ENCODE measurements at regions not wholly inside any gene's neighbourhood (a gene's known extent, or its start where the extent isn't known, plus 50 kb on each side); places are given as distances from the start of the nearest gene placed in this dataset.
"Not testable (repeated sequence)": the region's sequence is repeated elsewhere in the genome, so short reads cannot be mapped to it uniquely, and the experiment has no call there.

DNA sequence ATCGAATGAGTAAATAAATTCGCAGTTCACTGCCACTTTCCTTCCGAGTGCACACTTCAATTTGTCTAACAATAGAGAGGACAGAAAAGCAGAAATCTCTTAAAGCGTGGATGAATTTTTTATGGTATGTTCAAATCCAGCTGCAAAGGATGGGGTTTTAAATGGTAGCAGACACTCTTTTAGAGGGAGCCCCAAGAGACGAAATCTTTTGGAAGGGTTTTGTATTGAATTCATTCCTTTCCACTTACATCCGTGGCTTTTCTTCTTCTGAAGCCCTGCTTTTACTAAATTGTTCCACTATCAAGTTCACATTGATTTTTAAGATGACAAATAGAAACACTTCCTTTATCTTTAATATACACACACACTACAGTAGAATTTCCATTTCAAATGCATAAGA is 680.7 kb downstream of the NR4A2 start:
- no peak for DNase-seq

DNA sequence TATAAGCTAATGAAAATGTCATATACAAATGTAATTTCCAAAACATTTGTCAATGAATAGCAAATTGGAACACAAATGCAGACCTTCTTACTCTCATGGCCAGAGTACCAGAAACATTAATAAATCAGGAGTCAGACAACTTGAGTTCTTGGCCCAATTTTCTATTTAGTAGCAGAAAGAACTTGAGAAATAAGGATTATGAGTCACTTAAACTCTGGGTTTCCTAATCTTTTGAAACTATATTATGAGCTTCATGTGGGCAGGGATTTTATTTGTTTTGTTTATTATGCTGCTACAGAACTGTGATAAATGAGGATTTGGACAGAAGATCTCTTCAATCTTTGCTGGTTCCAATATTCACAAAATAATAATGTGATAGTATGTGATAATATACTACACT is 686.7 kb downstream of the NR4A2 start:
- DNase-seq, result no peak

DNA sequence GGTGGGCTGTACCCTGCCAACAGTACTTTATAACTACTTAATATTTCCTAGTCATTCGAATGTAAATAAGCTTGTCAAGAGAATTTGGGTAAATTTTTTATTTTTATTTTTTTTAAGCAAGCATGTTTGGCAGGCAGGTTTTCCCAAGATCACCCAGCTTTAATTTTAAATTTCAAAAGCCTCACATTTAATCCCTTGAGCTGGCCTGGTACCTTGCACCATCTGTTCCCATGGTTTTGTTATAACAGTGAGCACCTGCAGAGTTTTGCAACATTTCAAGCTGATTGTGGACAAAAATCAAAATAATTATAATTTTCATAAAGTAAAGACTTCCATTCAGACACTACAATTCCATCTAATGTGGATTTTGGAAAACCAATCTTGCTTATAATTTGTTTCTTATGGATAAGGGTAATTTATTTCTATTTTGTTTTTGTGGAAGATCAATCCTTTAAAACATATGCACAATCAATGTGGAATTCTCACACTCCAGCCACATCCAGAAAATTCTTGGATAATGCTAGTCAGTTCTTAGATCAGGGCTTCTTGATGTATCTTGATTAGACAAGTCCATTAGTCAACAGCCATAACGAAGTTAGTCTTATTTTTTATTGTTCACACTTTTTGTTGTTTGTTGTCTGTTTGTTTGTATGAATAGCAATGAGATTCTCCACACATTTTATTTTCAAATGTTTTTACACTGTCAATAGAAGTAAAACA is 689.3 kb downstream of the NR4A2 start:
- no peak for DNase-seq

- no peak for DNase-seq
Observed at GRCh38 chr2:155633887-155634570, 698.5 kb downstream of the NR4A2 start.

DNA sequence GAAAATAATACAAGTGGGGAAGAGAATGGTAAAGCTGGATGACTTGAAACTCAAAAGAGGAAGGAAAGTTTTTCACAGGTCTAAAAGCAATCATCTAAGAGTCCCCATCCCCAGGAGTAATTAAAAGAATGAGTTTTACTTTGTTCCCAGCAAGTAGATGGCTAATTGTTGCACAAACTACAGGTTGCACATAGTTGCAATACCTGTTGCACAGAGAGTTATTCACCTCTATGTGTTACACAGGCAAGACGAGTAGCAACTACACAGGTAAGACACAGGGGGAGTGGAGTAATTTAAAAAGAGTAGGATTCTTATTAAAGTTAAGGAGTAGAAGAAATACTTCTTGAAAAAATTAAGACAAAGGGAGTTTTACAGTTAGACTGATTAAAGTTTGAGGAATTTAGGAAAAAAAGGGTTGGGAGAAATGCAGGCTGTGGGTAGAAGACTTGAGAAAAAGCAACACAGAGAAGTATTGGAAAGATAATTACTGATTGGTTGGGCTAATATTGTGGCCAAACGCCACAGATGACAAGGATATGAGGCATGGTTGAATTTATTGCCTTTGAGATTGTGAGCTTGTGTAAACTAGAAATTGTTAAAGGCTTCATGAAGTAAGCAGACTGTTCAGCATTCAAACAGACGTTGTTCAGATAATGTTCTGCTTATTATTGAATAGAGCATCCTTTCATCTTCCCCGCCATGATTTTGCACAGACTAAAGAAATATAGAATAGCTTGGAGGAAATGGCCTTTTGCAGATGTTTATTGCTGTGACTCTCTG is 699.3 kb downstream of the NR4A2 start:
- no peak for DNase-seq

- DNase-seq, result no peak
Observed at GRCh38 chr2:155630760-155631159, 701.8 kb downstream of the NR4A2 start.

DNA sequence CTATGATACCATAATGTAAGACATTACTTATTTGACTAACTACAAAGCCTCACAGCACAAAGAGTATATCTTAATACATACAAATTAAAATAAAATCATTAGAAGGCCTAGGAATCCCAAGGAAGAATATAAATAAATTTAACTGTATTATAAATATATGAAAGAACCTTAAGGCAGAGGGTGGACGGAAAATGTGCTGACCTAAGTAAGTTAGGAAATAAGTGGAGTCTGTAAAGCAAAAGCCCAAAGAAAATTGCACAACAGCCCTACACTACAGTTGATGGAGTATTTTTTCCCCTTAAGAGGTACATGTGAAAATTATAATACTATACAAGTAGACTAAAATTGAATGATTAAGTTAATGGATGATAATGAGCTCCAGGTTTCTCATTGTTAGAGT is 710.1 kb downstream of the NR4A2 start:
- DNase-seq, result no peak

GRCh38 chr2:155600914-155601760 is 731.4 kb downstream of the NR4A2 start:
- DNase-seq, result no peak

DNA sequence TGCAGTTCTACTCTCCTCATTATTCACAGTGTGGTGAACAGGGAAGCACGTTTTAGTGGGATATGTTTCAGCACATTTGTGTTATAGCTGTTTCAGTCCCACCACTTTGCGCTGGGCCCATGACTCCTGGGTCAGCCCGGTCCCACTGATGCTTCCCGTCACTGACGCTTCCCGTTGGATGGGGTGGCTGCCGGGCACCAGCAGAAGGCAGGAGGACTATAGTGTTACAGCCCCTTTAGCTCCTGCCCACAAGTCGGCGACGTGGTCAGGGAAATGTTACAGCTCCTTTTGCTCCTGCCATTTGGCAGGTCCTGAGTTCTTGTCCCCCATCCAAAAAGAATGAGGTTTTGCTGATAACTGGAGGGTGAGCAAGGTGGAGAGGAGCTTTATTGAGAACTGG is 732.2 kb downstream of the NR4A2 start:
- no peak for DNase-seq

DNA sequence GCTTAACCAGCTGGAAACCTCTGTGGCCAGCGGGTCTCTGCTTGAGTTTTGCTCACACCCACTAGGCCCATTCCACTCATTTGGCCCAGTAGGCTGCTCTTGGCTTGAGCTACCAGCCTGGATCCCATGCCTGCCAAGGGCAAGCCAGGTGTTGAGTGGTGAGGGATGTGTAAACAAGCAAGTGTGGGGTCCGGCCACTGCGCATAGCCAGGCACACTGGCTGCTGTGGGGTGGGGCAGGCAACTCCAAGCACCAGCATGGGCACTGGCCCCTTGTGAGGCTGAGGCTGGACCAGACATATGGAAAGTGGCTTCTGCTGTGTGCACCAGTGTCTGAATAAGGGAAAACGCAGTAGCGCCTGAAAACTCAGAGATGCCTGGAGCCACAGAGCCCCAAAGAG is 732.7 kb downstream of the NR4A2 start:
- no peak for DNase-seq

DNA sequence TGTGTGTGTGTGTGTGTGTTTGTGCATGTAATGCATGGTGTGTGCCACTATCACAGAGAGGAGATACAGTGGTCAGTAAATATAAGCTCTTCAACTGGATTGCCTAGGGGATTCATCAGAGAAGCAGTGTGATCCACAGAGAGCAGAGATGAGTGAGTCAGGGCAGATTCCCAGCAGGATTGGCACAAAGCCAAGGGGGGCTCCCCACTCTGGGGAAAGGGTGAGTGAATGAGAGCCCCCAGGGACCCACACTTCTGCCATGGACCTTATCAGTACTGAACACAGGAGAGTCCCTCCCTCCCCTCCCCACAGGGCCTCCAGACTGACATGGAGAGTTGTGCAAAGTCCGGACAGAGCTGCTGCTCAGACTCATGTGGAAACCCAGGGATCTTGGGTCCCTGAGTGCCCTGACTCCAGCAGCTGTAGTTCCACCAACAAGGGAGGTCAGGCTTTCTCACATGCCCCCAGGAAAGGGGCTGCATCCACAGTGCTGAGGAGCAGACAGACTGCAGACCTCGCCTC is 748.8 kb downstream of the NR4A2 start:
- no peak for DNase-seq

DNA sequence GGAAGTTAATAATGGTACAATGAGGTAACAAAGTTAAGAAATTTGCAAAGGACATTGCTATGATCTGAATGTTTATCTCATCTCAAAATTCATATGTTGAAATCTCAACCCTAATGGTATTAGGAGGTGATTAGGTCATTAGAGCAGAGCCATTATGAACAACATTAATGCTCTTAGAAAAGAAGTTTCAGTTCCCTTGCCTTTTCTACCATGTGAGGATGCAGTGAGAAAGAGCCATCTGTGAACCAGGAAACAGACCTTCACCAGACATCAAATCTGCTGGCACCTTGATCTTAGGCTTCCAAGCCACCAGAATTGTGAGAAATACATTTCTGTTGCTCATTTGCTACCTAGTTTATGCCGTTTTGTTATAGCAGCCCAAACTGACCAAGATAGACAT is 757.6 kb downstream of the NR4A2 start:
- DNase-seq, result no peak

- no peak for DNase-seq
Observed at GRCh38 chr2:155547571-155547970, 785.0 kb downstream of the NR4A2 start.

GRCh38 chr2:155546721-155547555 is 785.6 kb downstream of the NR4A2 start:
- DNase-seq, result no peak

DNA sequence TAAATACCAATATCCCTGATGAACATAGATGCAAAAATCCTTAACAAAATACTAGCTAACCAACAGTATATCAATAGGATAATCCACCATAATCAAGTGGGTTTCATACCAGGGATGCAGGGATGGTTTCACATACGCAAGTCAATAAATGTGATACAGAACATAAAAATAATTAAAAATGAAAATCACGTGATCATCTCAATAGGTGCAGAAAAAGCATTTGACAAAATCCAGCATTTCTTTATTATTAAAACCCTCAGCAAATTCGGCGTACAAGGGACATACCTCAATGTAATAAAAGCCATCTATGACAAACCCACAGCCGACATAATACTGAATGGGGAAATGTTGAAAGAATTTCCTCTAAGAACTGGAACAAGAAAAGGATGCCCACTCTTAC is 793.5 kb downstream of the NR4A2 start:
- not testable (repeated sequence) for DNase-seq

DNA sequence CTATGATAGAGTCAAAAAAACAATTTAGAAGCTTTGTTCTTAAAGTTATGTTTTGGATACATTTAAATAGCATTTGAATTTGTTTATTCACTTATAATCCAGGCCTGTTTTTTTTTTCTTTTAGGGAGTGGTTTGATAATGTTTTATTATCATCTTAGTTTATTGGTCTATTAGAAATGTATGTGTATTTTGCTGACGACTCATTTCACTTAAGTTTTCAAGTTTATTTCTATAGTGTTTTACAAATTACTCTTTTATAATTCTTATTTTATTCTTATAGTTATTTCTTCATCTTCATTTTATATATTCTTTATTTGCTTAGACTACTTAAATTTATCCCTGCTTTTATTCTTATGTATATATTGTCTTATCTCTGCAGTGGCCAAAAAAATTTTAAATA is 804.5 kb downstream of the NR4A2 start:
- DNase-seq, result no peak

- no peak for DNase-seq
Observed at GRCh38 chr2:155525199-155525598, 807.3 kb downstream of the NR4A2 start.

DNA sequence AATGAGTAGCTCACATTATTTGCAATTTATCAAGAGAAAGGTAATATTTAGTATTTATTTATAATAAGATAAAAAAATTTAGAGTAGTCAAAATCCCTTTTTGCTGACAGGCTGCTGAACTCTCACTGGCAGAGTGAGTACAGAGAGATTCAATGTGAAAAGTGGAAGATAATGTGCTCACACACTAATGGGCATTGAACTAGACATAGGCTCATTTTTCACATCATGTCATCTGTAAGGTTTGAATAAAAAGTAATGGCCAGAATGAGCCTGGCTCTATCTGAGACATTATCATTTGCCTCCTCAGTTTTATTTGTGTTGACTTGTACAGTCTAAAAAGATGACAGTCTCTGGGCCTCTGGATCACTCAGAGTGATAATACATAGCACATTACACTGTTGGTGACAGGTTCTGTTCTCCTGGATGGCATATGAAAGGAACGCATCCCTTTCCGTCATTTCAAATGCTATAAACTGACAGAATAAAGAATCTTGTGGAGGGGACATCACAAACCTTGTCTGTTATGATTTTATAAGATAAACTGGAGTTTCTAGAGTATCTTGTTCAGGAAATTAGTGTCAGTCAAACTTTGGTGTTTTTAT is 812.9 kb downstream of the NR4A2 start:
- no peak for DNase-seq

DNA sequence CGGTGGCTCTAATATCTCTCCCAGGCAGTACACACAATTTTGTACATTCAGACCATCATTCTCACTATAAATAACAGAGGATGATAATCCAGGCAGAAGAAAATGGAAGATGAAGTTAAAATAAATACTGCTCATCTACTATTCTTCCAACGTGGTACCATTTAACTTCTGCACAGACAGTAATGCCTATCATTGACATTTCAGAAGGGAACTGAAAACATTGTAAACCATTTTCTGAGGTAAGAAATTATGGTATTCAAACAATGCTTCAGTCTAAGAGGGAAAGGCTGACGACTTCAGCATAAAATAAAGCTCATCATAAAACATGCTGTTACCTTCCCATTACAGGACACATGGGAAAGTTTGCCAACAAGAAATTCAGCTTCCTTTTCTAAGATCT is 814.4 kb downstream of the NR4A2 start:
- DNase-seq, result no peak

DNA sequence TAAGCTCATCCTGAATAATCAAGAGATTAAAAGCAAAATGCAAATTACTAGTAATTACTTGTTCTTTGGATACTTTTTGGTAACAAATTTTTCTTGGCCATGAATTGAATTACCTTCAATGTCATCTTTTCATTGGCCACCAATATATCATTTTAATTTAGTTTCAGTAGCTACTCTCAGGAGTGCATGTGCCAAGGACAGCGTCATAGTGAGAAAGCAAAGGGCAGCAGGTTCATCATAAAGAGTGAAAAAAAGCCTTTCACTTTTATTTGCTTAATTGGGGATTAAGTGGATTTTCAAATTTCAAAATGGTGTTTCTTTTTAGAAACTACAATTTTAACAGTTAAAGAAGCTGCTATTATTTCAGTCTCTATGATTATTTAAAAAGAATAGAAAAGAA is 815.2 kb downstream of the NR4A2 start:
- no peak for DNase-seq

- DNase-seq, result no peak
Observed at GRCh38 chr2:155513248-155513647, 814.8 kb downstream of the KCNJ3 start.
